ENCODE measurements at regions not wholly inside any gene's neighbourhood (a gene's known extent, or its start where the extent isn't known, plus 50 kb on each side); places are given as distances from the start of the nearest gene placed in this dataset.

- DNase-seq (ENCODE audit: low read depth in 2 of 2) = no peak
These were observed 628.6 kb upstream of the CCDC54 start for GRCh38 chr3:106748472-106749262.

DNA sequence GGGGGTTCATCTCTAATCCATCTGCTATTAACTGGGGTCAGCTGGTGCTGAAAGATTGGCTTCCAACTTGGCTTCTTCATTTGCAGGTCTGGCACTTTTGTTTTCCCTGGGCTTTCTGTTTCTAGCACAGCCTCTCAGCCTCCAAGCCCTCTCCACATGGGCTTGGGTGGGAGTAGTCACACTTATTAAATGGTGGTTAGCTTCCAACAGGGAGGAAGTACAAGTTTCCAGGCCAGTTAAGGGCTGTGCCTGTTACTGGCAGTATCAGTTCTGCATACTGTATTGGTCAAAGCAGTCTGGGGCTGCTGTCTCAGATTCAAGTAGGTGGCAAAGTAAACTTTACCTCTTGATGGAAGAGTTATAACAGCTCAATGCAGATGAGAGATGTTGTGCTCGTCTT is 627.1 kb upstream of the CCDC54 start:
- no peak for DNase-seq (ENCODE audit: low read depth in 2 of 2)

- DNase-seq (ENCODE audit: low read depth in 2 of 2) = no peak
These were observed 621.9 kb upstream of the CCDC54 start for GRCh38 chr3:106755336-106755735.

DNA sequence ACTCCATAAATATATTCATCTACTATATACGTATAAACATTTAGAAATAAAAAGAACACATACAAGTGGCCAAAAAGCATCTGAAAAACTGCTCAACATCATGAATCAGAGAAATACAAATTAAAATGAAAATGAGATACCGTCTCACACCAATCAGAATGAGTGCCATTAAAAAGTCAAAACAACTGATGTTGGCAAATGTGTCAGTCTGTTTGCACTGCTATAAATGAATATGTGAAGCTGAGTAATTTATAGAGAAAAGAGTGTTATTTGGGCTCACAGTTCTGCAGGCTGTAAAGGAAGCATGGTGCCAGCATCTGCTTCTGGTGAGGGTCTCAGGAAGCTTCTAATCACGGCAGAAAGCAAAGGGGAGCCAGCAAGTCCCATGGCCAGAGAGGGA is 620.3 kb upstream of the CCDC54 start:
- DNase-seq (ENCODE audit: low read depth in 2 of 2) = no peak

DNA sequence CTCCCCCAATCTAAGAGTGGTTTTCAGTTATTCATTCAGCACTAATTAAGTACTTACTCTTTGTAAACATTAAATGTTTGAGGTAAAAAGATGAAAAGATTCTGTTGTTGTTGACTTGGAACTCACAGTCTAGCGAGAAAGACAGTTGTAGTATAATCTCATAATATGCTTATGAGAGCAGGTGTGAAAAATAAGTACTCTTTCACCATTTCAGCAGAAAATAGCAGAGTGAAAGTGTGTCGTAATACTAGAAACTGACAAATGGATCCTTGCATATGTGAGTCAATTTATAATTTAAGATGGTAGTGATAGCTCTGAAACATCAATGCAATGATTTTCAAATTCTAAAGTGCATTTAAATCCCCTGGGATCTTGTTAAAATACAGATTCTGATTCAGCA is 618.8 kb upstream of the CCDC54 start:
- DNase-seq (ENCODE audit: low read depth in 2 of 2) = no peak

- DNase-seq (ENCODE audit: low read depth in 2 of 2) = no peak
These were observed 617.5 kb upstream of the CCDC54 start for GRCh38 chr3:106759731-106760130.

GRCh38 chr3:106765342-106765741 is 611.9 kb upstream of the CCDC54 start:
- no peak for DNase-seq (ENCODE audit: low read depth in 2 of 2)

DNA sequence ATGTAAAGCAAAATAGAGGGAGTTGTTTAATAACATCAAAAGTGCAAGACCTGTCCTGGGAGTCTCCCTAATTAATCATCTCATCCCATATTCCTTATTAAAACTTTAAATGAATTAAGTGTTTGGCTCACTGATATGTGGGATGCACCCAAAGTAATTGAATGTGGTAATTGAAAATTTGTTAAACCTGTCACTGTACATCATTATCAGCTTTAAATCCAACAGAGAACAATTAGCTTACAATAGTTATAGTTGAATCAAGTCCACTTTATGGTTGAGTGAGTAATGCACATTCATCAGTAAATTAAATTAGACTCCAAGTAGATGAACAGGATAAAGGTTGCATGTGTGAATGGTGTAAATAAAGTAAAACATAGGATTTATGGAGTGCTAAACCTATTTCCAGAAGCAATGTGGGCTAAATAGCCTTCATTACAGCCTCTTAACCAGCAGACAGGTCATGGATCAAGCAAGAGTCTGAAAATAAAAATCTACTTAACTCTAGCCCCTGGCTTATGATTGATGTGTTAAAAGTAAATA is 608.2 kb upstream of the CCDC54 start:
- no peak for DNase-seq (ENCODE audit: low read depth in 2 of 2)

GRCh38 chr3:106773795-106774194 is 603.4 kb upstream of the CCDC54 start:
- DNase-seq (ENCODE audit: low read depth in 2 of 2) = no peak

DNA sequence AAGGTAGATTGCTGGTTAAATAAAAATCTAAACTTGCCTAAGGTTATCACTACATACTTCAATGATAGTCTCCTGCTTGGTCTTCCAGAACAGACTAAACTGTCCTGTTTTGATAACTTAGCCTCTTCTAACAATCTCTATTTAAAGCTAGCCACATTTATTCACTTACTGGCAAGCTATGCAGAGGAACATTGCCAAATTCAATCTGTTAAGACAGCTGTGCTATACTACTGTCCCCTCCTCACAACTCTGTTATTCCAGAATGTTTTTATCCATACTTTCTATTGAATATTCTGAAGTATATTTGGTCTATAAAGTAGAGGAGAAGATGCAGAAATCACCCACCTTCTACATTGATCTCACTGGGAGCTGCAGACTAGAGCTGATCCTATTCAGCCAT is 594.0 kb upstream of the CCDC54 start:
- no peak for DNase-seq (ENCODE audit: low read depth in 2 of 2)

- no peak for DNase-seq (ENCODE audit: low read depth in 2 of 2)
These were observed 588.0 kb upstream of the CCDC54 start for GRCh38 chr3:106789276-106789675.

GRCh38 chr3:106792716-106793115 is 584.5 kb upstream of the CCDC54 start:
- DNase-seq (ENCODE audit: low read depth in 2 of 2) = no peak

DNA sequence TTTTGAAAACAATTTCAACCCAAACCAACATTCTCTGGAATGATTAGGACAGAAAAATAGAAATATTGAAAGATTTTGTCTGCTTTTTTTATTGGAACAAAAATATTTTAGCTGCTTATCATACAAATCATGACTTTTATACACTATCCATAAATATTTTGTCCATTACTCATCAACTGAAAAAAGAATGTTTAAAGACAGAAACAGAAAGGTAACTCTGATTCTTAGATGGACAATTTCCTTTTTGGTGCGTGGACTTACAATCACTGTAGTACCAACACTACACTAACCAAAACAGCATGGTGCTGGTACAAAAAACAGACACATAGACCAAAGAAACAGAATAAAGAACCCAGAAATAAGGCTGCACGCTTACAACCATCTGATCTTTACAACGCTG is 582.8 kb upstream of the CCDC54 start:
- no peak for DNase-seq (ENCODE audit: low read depth in 2 of 2)

GRCh38 chr3:106795553-106795952 is 581.7 kb upstream of the CCDC54 start:
- no peak for DNase-seq (ENCODE audit: low read depth in 2 of 2)

GRCh38 chr3:106797461-106797860 is 579.8 kb upstream of the CCDC54 start:
- no peak for DNase-seq (ENCODE audit: low read depth in 2 of 2)

DNA sequence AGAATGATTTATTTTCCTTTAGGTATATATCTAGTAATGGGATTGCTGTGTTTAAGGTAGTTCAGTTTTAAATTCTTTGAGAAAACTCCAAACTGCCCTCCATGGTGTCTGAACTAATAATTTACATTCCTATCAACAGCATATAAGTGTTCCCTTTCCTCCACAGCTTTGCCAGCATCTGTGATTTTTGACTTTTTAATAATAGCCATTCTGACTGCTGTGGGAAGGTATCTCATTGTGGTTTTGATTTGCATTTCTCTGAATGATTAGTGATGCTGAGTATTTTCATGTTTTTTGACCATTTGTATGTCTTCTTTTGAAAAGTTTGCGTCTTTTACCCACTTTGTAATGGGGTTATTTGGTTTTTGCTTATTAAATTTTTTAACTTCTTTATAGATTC is 571.6 kb upstream of the CCDC54 start:
- DNase-seq (ENCODE audit: low read depth in 2 of 2) = no peak

DNA sequence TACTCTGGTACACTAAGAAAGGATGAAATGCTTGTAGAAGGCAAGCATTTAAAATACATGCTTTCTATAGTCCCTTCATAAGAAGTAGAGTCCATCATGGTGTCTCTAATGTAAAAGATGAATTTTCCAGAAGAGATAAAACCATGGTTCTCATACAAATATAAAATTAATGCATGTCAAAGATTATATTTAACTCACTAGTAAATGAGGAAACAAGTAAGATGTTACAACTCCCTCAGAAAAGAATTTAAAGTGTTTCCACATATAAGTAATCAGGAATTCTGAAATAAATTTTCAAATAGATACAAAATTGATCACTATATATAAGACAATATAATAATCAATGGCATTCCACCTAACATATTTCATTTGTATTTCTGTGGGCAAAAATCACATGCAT is 570.3 kb upstream of the CCDC54 start:
- no peak for DNase-seq (ENCODE audit: low read depth in 2 of 2)

DNA sequence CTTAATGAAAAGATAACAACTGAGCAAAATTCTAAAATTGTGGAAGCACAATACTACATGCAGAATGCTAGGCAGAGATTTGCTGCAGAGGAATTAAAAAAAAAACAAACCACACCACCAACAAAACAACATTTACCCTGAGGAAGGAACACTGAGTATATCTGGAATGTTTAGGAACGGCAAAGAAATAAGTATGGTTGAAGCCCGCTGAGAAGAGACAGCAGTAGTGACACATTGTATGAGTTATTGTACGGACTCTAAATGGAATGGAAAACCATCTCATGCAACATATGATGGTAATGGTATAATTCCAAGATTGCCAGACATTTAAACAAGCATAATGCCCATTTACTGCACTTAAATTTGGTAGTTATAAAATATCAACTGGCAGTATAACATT is 568.2 kb upstream of the CCDC54 start:
- DNase-seq (ENCODE audit: low read depth in 2 of 2) = no peak

DNA sequence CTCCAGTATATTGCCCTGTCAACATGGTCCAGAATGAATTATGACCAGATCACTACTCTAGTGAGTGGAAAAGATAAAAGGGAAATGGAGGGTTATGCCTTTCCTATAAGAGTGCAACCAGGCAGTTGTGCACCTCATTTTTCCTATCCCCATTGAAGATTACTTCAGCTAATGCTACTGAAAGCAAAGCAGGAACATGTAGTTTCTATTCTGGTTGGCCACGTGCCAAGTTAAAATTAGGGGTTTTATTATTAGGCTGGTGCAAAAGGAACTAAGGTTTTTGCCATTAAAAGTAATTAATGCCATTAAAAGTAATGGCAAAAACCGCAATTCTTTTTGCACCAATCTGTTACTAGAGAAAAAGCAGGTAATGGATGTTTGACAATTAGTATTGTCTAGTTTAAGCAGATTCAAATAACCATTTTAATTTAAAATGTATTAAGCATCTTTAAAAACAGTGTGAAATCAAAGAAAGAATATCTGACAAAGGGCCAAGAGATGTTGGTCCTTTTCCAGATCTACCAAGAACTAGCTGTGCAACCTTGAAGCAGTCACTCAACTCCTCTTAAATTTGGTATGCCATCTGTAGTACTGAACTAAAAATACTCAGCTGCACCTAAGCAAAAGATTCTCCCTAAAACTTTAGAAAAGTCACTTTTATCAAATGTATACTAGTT is 567.5 kb upstream of the CCDC54 start:
- DNase-seq (ENCODE audit: low read depth in 2 of 2) = no peak

GRCh38 chr3:106810300-106810875 is 566.9 kb upstream of the CCDC54 start:
- DNase-seq (ENCODE audit: low read depth in 2 of 2) = no peak

GRCh38 chr3:106811376-106811775 is 565.9 kb upstream of the CCDC54 start:
- no peak for DNase-seq (ENCODE audit: low read depth in 2 of 2)

DNA sequence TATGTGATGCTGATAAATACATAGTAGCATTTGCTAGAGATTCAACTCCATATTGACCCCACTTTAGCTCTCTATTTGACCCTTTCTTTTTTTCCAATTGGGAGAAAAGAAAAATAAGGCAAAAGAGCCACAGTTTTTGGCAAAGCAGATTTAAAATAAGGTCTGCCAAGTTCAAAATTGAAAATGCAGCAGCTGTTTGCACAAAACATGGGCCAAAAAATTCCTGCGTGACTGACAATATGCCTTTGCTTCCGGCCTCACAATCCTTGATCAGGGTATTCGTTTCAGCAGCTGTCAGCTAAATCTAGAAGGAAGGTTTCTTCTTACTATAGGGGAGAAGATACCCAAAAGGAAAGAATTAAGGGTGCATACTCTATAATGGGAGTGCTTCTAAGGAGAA is 563.5 kb upstream of the CCDC54 start:
- no peak for DNase-seq (ENCODE audit: low read depth in 2 of 2)

DNA sequence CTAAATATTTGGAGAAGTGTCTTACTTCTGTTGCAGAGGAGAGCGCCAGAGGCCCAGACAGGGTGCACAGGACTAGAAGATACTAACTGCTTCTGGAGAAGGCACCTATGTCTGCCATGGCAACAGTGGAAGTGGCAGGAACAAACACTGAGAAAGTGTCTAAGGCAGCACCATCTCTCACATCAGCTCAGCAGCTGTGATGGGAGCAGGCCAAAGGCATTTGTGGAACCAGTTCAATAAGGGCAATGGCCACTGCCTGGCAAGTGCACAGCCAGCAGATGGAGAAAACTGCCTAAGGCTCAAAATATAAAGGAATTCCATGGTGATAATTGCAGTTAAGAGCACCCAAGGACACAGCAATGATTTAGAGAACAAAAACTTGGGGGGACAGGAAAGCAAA is 563.0 kb upstream of the CCDC54 start:
- no peak for DNase-seq (ENCODE audit: low read depth in 2 of 2)
